Glomerular visceral epithelial cell (primary cell): ENCODE measurements at regions not wholly inside any gene's neighbourhood (a gene's known extent, or its start where the extent isn't known, plus 50 kb on each side); places are given as distances from the start of the nearest gene placed in this dataset.
A peak's percentile ranks its signal among the peaks of the same experiment; 100 is the strongest.
"Not testable (repeated sequence)": the region's sequence is repeated elsewhere in the genome, so short reads cannot be mapped to it uniquely, and the experiment has no call there.

ENCODE experiments used
- DNase-seq: peaks from one replicate; pipeline ENCODE4 v3.0.0-alpha.2; 2016; ENCODE audit errors: extremely low spot score

DNA sequence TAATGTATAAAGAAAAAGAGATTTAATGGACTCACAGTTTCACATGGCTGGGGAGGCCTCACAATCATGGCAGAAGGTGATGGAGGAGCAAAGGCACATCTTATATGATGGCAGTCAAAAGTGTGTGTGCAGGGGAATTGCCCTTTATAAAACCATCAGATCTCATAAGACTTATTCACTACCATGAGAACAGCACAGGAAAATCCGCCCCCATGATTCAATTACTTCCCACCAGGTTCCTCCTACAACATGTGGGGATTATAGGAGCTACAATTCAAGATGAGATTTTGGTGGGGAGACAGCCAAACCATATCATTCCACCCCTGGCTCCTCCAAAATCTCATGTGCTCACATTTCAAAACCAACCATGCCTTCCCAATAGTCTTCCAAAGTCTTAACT is 82.5 kb upstream of the ANKRD1 start:
- DNase-seq = not testable (repeated sequence)

DNA sequence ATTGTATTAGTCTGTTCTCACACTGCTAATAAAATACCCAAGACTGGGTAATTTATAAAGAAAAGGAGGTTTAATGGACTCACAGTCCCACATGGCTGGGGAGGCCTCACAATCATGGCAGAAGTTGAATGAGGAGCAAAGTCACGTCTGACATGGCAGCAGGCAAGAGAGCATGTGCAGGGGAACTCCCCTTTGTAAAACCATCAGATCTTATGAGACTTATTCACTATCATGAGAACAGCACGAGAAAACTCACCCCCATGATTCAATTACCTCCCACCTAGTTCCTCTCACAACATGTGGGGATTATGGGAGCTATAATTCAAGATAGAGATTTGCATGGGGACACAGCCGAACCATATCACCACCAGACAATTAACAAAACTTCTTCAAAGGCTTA is 84.4 kb upstream of the ANKRD1 start:
- DNase-seq = not testable (repeated sequence)

DNA sequence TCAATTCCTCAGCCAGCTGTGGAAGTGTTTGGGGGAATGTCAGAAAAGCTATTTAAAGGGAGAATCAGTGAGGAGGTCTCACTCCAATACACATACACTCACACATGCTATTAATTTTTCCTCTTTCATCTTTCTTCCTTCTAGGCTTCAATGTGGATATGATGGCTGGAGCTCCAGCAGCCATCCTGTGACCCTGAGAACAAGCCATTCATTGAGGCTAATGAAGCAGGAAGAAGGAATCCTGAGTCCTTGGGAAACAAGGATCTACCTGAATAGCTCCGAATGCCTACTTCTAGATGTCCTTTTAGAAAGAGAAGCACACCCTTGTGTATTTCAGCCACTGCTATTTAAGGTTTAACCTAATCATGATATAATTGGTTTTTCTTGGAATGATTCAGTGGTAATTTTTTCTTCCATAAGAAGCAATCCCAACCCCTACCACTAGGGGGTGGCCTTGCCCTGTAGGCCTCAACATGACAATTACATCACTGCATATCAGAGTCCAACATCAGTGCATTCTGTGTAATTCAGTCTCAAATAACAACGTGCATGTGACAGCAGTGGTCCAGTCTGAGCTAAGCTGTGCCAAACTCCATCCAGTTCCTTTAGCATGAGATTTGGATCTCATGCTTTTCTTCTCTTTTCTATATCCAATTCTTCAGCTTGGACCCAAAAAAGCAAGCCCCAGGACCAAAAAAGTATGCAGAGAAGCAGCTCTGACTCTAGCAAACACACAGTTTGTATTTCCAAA is 85.3 kb upstream of the ANKRD1 start:
- peak; percentile 64 for DNase-seq

- DNase-seq = no peak
These were observed 86.0 kb upstream of the ANKRD1 start for GRCh38 chr10:91006752-91007346.

DNA sequence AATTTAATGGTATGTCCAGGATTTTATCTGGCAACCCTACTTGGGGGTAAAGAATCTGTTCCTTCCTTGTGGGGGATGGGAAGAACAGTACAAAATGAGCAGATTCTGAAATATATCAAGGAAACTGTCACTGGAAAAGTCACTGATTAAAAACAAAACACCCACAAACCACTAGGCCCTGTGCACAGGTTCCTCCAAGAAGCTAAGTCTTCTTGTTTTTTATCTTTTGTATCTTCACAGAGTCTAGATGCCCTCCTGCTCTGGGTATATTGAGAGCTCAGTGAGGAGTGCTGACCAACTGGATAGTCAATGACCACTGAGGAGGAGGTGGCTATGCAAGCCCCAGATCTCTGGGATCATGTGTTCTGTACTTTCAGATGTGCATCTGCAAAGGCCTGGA is 86.8 kb upstream of the ANKRD1 start:
- DNase-seq = no peak

DNA sequence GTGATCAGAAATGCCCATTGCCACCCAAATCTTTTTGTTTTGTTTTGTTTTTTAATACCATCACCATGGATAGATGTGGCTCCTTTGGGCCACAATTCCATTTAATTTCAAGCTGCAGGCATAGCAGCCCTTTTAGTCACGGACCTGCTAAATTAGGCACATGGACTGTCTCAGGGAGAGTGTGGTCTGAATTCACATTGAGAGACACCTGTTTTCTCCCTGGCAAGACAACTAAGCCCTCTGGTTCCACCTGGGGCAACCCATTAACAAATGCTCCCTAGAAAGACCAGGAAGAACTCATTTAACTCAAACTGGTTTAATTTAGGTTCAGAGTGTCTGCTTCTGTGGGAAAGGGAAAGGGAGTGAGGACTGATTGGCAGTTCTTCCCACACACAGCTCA is 88.2 kb upstream of the ANKRD1 start:
- DNase-seq = no peak

GRCh38 chr10:91010952-91011351 is 90.1 kb upstream of the ANKRD1 start:
- no peak for DNase-seq

DNA sequence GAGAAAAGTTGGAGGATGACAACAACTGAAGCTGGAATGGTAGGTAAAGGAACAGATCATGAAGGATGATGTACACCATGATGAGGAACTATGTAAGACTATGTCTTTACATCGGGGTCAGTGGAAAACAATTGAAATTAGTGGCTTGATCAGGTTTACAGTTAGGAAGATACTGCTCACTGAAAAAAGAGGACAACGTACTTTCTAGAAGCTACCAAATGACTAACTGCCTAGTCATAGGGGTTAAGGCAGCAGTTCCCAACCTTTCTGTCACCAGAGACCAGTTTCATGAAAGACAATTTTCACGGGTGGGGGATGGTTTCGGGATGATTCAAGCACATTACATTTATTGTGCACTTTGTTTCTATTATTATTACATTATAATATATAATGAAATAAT is 91.6 kb upstream of the ANKRD1 start:
- DNase-seq = no peak

DNA sequence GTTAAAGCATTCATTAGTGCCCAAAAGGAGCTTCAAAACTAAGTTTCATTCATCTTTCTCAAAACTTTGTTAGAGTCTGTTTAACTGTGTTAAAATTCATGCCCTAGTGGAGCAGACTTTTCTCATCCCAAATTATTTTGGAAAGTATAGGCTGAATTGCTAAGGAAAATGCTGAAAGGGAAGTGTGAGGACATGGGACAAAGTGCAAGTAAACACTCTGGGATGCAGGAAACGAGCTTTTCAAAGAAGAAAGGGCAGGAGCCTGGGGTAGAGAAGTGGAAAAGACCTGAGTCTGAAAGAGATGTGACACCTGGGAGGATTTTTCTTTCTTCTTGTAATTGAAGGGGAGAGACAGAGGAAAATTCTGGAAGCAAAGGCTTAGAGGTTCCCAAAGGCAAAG is 93.1 kb upstream of the ANKRD1 start:
- no peak for DNase-seq

DNA sequence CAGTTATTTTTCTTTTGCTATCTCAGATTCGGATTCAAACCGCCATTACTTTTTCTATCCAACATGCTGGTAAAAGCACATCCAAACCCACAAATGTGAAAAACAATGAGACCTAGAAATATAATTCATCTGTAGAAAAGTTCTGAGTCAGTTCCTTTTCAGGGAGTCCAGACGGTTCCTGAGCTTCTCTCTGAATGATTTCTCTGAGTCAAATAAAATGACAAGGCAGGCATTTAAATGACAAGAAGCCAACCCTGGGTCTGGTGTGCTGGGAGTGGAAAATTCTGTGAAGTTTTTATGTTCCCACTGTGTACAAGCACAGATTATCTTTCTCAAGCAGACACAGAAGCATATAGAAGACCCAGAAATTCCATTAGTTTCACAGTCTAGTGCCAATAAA is 96.3 kb upstream of the ANKRD1 start:
- no peak for DNase-seq

- no peak for DNase-seq
These were observed 101.0 kb upstream of the ANKRD1 start for GRCh38 chr10:91021901-91022300.

GRCh38 chr10:91022390-91022789 is 101.5 kb upstream of the ANKRD1 start:
- DNase-seq = no peak

DNA sequence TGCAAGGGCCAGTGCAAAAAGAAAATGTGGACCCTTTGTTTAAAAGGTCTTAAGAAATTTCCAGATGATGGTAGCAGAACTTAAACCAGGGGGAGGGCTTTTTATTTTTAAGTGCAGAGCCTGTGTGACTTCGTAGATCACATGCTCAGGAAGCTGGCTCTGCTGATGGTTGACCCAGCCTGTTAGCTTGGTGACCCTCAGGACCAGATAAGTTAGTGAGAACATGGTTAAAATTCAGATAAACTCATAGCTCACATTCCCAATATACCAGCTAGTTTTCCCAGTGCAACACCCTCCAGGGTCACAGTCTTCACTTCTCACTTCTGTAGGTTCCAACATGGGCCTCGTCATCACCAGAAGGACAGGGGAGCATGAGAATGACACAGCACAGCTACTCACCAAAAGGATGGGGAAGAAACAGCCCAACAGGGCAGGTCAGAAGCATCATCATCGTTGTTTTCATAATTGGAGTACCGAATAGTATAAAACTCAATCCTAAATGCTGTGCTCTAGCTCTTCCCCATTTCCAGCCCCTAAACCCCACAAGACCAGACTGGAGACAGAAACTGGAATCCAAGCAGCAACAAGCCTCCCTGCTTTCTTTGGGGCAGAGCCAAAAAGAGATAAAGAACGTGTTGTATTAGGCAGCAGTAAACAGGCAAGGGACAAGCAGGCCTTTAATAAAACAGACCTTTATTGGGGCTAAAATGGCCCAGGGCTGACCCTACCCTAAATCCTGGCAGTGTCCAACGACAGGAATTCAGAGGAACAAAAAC is 102.2 kb upstream of the ANKRD1 start:
- DNase-seq = no peak

DNA sequence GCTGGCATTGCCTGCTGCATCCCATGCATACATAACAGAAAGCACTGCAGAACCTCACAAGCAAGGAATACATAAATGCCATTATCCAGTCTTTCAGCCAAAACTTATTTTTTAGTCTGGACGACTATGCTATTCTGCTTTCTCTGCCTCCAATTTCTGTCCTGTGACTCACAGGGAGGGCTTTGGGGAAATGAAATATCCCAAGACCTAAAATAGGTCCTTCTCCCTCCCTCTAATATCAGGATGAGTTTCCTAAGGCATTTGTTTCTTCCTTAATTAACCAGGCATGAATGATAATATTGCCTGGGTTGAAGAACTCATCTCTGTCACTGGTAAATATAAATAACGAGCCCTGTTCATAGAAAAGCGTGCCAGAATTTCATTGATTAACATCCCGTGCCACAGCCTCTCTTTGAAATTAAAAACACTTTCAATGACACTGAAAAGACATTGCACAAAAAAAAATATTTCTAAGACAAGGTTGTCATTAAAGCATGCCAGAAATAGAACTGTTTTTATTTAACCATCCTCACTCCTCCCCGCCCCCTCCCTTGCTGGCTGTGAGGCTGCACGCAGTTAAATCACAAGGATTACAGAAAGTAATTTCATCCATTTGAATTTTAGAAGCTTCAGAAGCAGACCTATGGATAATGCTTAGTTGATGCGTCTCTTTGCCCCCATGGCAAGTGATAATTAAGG is 103.0 kb upstream of the ANKRD1 start:
- no peak for DNase-seq

GRCh38 chr10:91024541-91024940 is 103.7 kb upstream of the ANKRD1 start:
- DNase-seq = no peak

DNA sequence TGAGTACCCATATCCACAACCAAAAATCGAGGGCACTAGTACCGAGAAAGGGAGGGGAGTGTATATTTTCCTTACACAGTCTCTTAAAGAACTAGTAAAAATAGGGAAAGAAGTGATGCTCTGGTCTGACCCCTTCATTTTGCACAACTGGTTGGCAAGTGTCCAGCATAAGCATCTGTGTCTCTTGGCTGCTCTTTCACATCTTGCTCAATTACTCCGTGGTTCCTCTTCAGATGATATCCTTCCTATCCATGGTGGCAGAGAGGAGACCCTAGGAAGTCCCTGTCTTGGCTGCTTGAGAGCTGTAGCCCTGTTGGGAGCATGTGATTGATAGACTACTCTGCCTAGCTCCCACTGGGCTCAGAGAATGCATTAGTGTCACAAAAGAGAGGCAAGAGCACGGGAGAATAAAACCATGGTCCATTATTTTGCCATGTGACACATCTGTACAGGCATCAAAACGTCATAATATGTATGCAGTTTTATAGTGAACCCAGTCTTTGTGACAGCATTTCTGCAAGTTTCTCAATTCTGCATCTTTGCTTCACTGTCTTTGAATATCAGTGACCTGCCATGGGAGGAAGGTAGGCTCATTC is 111.8 kb upstream of the ANKRD1 start:
- no peak for DNase-seq

DNA sequence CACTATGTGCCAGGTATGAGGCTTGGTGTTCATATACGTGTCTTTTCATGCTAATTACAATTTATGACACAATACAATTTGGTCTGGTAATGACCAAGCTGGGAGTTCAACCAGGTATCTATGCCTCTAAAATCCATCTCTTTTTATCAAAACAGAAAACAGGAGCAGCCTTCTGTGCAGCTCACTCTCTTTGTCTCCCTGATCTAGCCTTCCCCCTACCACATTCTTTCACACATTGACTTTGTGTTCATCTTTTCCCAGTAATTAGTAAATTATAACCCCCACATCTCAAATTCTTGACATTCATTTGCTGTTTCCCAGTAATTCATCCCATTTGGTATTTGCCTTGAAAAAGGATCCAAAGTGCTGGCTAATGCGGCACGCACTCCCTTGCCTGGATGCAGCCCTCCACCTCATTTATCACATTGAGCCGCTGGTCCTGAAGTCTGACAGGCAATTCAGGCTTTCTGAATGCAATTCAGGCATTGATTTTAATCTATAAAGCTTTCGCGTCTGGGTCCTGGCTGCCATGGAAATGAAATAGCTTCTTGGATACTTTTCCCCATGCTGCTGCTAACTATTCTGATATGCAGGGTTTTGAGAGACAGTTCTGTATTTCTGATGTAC is 112.5 kb upstream of the ANKRD1 start:
- no peak for DNase-seq

DNA sequence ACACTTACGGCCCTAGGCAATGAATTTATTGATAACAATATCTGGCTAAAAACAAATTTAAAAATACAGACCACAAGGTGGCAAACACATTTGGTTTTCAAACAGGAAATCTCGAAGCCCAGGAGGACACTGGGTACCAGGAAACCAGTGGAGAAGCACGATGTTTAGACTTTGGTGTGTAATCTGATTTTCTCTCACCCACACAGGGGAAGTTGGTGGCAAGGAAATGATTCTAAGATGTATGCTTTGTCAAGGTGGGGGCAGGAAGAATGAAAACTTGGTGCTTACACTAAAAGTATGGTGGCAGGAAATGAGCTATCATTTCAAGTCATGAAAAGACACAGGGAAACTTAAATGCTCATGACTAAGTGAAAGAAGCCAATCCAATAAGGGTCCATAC is 113.2 kb upstream of the ANKRD1 start:
- no peak for DNase-seq

DNA sequence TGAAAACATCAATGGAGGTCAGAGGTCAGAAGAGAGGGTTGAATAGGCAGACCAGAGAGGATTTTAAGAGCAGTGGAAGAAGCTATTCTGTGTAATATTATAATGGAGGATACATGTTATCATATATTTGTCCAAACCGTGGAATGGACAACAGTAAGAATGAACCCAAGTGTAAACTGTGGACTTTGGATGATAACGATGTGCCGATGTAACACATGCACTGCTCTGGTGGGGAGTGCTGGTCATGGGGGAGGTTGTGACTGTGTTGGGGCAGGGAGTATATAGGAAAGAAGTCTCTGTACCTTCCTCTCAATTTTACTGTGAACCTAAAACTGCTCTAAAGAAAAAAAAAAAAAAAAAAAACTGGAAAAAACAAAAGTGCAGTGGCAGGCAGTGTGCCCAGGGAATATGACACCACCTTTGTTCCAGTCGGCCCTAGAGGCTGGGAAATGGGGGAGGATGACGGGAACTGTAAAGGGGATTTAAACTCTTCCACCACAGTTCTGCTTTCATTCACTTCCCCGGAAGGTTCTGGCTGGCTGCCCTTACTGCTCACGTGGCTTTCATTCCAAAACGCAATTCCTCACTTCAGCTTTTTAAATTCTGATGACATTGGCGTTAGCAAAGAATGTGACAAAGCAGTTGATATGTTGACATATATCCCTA is 113.7 kb upstream of the ANKRD1 start:
- DNase-seq = peak; percentile 28

DNA sequence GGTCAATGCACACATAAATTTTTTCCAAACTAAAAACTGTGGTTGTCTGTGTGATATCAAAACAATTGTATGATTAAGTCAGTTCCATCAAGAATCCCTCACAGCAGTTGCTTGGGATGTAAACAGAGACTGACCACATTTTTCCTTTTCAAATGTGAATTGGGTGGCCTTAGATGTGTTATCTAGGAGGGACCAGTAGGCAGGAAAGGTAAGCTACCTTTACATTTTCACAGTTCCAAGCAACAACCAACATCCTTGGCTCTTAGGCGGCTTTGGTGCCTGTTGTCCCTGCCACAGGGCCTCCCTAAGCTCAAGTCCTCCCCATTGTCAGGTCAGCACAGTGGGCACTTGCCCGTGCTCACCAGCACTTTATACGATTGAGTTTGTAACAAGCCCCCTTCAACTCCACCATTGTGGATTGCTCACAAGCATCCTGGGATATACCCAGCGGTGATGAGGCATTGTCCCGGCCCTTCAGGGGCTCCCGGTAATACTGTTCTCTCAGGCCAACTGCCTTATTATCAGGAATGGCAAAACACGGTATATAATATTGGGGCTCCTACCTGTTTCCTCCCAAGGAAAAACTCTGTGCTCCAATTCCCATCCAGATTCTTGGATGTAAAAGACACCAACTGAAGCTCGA is 114.9 kb upstream of the ANKRD1 start:
- DNase-seq = no peak
